ENCODE measurements at regions not wholly inside any gene's neighbourhood (a gene's known extent, or its start where the extent isn't known, plus 50 kb on each side); places are given as distances from the start of the nearest gene placed in this dataset.

DNA sequence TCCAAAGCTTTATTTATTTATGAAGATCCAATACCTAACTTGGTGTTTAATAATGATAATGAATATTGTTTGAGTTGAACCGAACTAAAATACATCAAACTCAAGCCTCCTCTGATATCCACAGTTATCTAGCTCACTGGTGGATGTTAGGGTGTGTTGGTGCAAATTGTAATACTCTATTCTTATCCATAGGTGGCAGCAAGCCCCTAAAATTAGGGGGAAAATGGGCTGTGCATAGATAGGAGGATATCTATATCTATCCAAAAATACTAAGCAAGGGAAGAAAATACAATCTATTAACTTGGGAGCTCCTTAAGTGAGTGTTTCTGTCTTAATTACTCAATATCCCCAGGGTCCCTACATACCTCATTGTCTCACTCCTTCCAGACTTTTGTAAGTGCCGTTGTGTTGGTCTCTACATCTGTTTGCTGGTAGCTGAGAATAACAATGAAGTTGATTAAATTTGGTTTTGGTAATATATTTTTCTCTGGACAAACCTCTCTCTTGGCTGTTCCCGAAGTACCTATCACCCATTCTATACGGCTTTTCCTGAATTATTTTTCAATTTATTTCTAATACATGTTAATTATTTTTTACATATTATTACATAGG is 55.0 kb upstream of the VWDE start:
- TF ChIP-seq EZH2 (IDR thresholded peaks at IDR 0.05) = no peak
- no peak for TF ChIP-seq POLR2AphosphoS5 (IDR thresholded peaks at IDR 0.05; ENCODE audit: borderline replicate concordance, low read depth, low read length)
